Renal pelvis (tissue), 1 donor: ENCODE measurements at regions not wholly inside any gene's neighbourhood (a gene's known extent, or its start where the extent isn't known, plus 50 kb on each side); places are given as distances from the start of the nearest gene placed in this dataset.

Source experiments
- DNase-seq: peaks from one replicate; pipeline ENCODE4 v3.0.0-alpha.2; 2013

- no peak for DNase-seq
These were observed 1707.8 kb upstream of the ACO1 start for GRCh38 chr9:30676651-30677050.

GRCh38 chr9:30677221-30677620, 1707.2 kb upstream of the ACO1 start:
- DNase-seq: no peak

- no peak for DNase-seq
These were observed 1695.6 kb upstream of the ACO1 start for GRCh38 chr9:30688801-30689200.

- no peak for DNase-seq
These were observed 1686.5 kb upstream of the ACO1 start for GRCh38 chr9:30697958-30698357.

GRCh38 chr9:30711591-30711990, 1672.9 kb upstream of the ACO1 start:
- DNase-seq: no peak

- DNase-seq: no peak
These were observed 1671.2 kb upstream of the ACO1 start for GRCh38 chr9:30713243-30713642.

- DNase-seq: no peak
These were observed 1670.1 kb upstream of the ACO1 start for GRCh38 chr9:30714389-30714788.

GRCh38 chr9:30718483-30718882, 1666.0 kb upstream of the ACO1 start:
- no peak for DNase-seq

GRCh38 chr9:30722065-30722464, 1662.4 kb upstream of the ACO1 start:
- peak; percentile 33 for DNase-seq

- no peak for DNase-seq
These were observed 1660.8 kb upstream of the ACO1 start for GRCh38 chr9:30723656-30724055.

GRCh38 chr9:30732060-30732459, 1652.4 kb upstream of the ACO1 start:
- no peak for DNase-seq

GRCh38 chr9:30744871-30745270, 1639.6 kb upstream of the ACO1 start:
- DNase-seq: no peak

GRCh38 chr9:30746589-30746988, 1637.9 kb upstream of the ACO1 start:
- no peak for DNase-seq

- DNase-seq: no peak
These were observed 1626.7 kb upstream of the ACO1 start for GRCh38 chr9:30757723-30758122.

GRCh38 chr9:30758726-30759446, 1625.6 kb upstream of the ACO1 start:
- DNase-seq: no peak

GRCh38 chr9:30765318-30765717, 1619.1 kb upstream of the ACO1 start:
- no peak for DNase-seq

GRCh38 chr9:30771163-30771708, 1613.2 kb upstream of the ACO1 start:
- no peak for DNase-seq

GRCh38 chr9:30771760-30772159, 1612.7 kb upstream of the ACO1 start:
- no peak for DNase-seq

GRCh38 chr9:30773427-30773826, 1611.0 kb upstream of the ACO1 start:
- DNase-seq: no peak

GRCh38 chr9:30774326-30774725, 1610.1 kb upstream of the ACO1 start:
- no peak for DNase-seq

GRCh38 chr9:30775236-30775635, 1609.2 kb upstream of the ACO1 start:
- DNase-seq: no peak

GRCh38 chr9:30796764-30797163, 1587.7 kb upstream of the ACO1 start:
- no peak for DNase-seq

- DNase-seq: no peak
These were observed 1584.8 kb upstream of the ACO1 start for GRCh38 chr9:30799527-30800101.

- no peak for DNase-seq
These were observed 1584.0 kb upstream of the ACO1 start for GRCh38 chr9:30800421-30800820.
